Amniotic stem cell (primary cell): ENCODE measurements at regions not wholly inside any gene's neighbourhood (a gene's known extent, or its start where the extent isn't known, plus 50 kb on each side); places are given as distances from the start of the nearest gene placed in this dataset.
"Not testable (repeated sequence)": the region's sequence is repeated elsewhere in the genome, so short reads cannot be mapped to it uniquely, and the experiment has no call there.

ENCODE experiments used
- DNase-seq: peaks from one replicate; lab custom pipeline; 2025; lab: John Stamatoyannopoulos, UW

DNA sequence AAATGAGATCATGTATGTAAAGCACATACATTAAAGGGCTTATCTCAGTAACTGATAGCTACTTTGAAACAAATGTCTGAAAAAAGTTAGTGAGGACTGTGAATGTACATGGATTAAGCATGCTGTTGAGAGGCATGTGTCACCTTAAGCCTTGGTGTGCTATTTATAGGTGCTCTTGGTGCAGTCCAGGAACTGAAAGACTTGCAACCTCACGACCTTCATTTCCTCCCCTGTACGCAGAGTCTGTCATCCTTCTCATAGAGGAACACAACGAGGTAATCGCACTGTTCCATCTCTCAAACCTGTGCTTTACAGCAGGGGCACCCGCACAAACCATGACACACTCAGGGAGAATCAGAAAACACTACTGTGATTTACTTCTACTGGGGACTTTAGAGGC, 65.6 kb downstream of the UFM1 start:
- no peak for DNase-seq

DNA sequence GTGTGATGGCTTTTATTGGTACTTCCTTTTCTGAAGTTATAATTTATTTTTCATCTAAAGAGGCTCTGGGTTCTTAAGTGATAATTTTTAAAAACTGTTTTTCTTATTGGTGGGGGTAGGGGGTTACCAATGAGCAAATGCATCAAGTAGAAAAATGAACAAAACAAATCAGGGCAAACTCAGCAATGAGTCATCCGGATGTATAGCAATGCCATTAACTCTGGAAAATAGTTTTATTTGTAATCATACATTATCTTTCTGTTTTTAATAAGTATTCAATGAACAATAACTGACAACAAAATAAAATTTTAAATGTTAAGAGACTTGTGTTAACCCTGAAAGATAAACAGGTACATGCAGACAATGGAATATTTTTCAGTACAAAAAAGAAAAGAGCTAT, 67.6 kb downstream of the UFM1 start:
- no peak for DNase-seq

DNA sequence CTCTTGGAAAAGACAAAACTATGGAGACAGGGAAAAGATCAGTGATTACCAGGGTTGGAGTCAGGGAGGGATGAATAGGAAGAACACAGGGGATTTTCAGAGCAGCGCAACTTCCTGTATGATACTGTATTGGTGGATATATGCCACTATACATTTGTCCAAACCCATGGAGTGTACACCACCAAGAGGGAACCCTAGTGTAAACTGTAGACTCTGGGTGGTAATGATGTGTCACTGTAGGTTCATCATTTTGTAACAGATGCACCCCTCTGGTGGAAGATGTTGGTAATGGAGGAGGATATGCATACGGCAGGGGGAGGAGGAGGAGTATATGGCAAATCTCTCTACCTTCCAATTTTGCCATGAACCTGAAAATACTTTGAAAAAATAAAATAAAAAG, 68.1 kb downstream of the UFM1 start:
- no peak for DNase-seq

DNA sequence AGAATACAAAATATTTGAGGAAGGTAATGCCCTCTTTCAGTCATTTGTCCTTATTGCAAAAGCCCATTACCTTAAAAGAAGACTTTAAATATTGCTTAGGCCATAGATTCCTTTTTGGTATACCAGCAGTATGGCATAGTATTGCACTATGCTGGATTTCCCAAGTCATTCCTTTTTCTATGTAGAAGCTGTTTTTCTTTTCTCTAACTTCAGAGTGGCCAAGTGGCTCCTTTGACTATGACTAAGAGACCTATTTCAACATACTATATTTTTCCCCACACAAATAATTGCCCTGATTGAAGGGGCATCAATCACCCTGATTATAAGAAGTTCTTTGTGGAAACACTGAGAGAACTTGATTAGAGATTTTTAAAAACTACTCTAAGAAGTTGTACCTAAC, 68.6 kb downstream of the UFM1 start:
- DNase-seq = no peak

DNA sequence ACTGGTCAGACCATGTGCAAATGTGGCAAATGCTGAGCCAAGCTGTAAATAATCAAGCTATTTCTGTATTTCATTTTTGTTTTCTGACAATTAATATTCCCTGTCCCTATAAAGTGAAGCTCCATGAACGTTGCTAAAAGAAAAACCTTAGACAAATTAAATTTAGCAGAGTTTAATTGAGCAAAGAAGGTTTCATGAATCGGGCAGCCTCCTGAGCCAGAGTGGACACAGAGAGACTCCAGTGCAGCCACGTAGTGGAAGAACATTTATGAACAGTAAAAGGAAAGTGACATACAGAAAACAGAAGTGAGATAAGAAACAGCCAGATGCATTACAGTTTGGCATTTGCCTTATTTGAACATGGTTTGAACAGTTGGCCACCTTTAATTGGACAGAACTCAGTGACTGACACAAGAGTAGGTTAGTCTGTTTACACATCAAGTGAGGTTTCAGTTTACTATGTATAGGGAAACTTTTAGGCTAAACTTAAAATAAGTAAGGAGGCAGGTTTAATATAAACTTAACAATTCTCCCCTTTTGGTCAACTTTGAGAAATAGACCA, 69.7 kb downstream of the UFM1 start:
- no peak for DNase-seq

DNA sequence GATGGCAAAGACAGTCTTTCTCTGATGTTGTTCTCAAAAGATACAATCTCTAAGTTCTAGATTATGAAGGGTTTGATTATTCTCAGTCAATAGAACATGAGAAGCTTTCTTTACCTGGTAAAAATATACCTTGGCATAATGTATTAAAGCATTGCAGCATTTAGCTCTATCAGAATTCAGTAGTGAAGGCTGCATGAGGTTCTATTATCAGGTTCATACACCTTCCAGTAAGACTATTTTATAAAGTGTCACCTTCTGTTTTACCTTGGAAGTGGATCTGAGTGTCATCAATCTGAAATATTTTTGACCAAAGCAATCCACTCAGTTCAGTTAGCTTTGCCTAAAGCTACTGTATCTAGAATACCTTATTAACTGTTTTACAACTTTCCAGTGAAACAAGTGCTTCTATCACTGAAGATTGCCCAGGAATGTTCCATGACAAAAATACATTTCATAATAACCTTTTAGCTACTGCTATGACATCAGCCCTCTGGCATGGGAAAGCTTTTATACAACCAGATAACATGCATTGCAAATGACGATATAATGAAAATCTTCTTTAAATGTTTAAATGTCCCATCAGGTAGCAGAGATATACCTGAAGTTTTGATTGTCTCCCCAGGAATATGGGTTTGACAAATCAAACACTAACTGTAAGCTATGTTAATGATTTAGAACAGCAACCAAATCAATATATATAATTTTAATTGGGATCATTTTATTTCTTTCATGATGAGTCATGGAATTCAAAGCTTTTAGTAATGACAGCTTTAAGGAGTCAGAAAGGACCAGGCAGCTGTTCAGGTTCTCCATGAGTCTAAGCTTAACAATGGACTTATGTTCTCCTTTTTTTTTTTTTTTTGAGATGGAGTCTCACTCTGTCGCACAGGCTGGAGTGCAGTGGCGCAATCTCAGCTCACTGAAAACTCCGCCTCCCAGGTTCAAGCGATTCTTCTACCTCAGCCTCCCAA, 72.2 kb downstream of the UFM1 start:
- DNase-seq = no peak

DNA sequence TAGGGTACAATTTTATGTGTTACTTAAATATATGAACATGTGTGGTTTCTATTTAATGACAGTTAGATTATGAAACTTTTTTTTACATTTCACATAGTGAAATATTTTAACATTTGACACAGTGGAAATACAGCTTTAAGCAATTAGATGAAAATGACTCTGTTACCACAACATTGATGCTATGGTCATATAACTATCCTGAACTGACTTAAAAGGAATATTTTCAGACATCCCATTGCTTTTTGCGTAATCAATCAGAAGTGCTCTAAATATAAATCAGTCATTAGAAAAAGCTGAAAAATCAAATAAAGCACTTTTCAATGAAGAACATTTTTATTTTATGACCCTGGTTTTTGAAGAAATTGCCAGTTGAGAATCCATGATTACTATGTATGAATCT, 80.3 kb downstream of the UFM1 start:
- DNase-seq = no peak

DNA sequence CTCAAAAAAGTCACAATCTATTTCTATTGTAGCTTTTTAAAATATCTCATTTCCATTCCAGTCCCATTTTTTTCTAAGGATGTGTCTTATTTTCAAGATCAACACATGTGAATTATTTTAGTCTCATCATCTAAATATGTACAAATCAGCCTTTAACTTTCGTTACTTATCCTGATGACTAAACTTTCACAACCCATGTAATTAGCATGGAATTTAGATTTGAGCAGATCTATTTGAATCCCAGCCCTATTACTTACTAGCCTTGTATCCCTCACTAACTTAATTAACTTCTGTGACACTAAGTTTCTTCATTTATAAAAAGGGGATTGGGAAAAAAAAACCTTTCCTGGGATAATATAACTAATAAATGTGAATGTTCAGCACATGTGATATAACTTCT, 81.1 kb downstream of the UFM1 start:
- no peak for DNase-seq

DNA sequence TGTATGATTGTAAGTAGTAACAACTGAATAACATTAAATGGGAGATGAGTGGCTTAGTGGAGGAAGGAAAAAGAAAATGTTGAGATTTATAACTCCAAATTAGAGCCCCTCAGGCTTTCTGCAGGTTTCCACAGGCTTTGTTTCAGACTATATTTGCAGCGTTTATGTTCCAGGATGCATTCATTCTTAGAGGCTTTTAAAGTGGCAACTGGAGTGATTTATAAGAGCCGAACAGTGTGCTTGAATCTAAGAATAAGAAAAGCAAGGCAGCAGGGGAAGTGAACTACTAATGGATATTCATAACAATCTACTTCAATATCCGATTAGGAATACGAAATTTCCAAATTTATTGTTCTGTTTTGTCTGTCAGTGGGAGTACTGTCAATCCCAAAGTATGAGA, 91.0 kb downstream of the UFM1 start:
- no peak for DNase-seq

DNA sequence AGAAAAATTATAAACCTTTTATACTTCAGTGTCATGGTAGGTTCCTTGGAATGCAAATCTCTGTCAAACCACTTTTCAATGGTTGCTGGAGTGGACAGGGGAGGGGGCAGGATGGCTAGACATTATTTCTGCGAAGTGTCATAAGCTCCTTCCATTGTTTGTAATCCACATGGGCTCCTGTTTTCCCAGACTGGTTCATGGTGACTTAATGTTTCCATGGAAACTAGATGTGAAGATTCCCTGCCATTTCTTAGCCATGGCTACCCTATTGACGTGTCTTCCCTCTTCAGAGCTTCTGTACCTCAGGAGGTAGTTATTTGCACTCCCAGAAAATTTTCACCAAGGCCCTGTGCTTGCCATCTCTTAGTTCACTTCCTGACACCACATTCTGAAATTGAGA, 95.3 kb downstream of the UFM1 start:
- DNase-seq = no peak

DNA sequence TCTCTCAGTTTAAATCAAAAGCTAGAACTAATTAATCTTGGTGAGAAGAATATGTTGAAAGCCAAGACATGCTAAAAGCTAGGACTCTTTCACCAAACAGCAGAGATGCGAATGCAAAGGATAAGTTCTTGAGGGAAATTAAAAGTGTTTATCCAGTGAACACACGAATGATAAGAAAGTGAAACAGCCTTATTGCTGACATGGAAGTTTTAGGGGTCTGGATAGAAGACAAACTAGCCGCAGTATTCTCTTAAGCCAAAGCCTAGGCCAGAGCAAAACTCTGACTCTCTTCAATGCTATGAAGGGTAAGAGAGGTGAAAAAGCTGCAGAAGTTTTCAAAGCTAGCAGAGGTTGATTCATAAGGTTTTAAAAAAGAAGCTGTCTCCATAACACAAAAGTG, 103.0 kb downstream of the UFM1 start:
- DNase-seq = no peak

DNA sequence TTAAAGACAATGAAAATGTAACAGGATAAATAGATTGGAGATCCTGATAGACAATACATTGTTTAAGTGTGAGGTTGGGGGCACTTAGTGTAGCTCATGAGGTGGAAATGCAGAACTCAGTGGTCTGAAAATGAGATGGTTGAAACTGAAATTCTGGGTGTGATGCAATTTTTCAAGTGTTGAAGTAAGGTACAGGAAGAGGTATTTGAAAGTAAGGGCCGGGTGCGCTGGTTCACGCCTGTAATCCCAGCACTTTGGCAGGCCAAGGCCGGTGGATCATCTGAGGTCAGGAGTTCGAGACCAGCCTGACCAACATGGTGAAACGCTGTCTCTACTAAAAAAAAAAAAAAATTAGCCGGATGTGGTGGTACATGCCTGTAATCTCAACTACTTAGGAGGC, 113.0 kb downstream of the UFM1 start:
- no peak for DNase-seq

DNA sequence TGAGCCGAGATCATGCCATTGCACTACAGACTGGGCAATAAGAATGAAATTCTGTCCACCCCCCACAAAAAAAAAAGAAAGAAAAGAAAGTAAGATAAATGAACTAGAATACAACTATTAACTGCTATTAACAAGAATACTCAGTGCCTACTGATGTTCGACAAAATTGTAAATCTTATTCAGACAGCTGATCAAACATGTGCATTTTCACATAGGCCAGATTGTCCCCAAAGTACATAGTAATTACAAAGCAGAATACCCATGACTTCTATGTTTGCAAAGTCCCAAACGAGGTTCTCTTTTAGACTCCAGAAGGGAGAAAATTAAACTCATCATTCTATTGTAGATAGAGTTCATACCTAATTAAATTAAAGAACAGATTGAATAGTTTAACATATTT, 113.4 kb downstream of the UFM1 start:
- DNase-seq = no peak

DNA sequence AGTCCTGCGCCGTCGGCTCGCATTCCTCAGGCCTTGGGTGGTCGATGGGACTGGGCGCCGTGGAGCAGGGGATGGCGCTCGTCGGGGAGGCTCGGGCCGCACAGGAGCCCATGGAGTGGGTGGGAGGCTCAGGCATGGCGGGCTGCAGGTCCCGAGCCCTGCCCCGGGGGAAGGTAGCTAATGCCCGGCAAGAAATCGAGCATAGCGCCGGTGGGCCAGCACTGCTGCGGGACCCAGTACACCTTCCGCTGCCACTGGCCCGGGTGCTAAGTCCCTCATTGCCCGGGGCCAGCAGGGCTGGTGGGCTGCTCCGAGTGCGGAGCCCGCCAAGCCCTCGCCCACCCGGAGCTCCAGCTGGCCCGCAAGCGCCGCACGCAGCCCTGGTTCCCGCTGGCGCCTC, 122.8 kb downstream of the UFM1 start:
- not testable (repeated sequence) for DNase-seq

DNA sequence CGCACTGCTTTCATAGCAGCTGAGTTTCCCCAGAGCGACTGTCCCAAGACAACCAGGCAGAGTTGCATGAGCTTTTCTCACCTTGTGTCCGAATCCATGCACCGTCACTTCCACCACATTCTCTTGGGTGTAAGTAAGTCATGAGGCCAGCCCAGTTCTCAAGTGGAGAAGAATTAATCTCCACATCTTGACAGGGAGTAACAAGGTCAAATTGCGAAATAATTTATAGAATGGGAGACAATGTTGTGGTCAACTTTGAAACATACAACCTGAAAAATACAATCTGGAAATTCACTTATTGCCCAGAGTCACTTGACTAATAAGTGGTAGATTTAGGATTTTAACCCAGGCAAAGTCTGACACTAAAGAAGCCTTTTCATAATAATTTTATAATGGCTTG, 123.7 kb downstream of the UFM1 start:
- no peak for DNase-seq

DNA sequence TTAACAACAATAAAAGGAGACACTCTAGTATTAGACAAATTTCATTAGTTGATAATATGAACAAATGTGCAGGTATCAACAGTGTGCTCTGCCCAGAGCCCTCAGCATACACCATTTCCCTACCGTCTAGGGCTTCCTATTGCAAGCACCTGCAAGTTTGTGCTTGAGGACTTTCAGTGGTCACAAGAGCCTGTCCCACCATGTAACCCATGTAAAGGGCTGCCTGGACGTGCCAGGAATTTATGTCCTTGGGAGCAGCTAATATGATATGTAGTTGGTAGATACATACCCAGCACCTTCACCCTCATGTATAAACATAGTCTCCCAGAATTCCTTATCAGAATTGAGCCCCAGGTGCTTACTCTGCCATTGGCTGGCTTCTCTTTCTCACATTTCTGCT, 128.0 kb downstream of the UFM1 start:
- DNase-seq = no peak

DNA sequence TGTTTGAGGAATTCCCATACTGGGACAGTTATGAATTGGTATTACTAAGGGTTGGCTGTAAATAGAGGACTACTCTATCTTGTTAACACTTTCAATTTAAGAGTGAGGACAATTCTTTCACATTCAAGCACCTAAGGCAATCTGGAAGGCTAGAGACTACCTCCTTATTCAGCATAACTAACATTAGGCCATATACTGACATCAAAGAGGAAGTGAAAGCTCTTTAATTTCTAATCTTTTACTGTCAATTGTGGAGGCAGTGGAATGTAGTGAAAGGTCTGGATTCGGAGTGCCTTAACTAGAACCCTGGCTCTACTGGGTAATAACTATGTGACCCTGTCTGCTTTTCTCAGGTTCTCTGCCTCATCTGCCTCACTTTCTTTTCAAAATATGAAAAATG, 134.0 kb downstream of the UFM1 start:
- no peak for DNase-seq

DNA sequence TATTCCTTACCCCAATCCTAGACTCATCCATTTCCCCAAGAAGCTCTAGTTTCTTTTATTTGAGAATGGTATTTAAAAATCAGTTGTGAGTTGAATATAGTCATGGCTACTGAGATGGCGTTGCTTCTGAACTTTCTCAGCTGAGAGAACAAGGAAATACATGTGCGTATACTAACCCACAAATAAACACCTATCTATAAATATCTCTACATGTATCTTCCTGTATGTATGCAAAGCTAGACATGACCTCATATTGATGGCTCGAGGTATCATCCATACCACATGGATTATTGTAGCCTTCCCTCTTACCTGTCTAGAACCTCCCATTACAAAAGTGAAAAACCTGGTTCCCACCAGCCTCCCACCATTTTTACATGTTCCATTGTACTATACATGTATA, 141.0 kb downstream of the UFM1 start:
- DNase-seq = no peak

DNA sequence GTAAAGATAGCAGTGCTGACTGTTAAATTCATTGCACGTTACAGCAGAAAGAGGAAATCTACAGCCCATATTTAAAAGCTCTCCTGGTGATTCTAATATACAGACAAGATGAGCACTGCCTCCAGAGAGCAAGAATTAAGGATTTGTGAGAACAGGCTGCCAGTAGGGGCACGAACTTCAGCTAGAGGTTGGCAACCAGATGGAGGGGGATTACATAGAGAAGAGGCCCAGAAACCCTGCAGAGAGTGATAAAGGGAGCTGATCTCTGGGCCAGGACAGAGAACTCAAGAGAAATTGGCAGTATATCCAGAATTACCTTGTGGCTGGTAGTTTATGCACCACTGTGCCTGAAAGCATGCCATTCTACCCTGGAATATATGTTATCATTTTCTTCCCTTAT, 144.8 kb downstream of the UFM1 start:
- no peak for DNase-seq

DNA sequence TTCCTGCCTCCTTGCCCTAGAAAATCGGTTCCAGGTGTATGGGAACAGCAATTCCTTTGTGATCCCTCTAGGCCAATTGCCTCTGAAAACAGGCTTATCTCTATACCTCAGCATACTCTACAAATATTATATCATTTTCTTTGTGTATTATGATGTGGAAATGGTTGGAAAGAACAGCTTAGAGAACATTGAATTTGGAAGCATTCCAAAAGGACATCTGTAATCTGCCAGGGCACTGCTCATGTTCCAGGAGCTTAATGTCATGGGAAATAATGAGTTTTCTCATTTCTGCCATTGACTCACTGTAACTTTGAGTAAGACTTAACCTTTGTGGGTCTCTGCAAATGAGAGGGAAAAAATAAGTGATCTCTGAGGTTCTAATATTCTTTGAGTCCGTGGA, 147.3 kb downstream of the UFM1 start:
- no peak for DNase-seq

DNA sequence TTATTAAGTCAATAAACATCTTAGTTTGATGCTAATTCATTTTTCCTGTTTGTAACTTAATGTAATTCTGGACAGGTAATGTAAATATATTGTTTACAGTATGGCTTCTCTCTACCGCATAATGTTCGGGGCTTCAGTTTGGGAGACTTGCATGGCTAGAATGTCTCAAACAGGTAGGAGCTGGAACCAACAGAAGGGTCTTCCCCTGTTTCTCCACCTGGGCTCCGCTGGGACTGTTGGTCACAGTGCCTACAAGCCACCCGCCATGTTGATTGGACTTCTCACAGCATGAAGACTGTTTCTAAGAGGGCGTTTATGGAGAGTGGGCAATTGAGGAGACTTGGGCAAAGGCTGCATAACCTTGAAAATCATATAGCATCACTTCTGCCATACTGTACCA, 148.6 kb downstream of the UFM1 start:
- no peak for DNase-seq

DNA sequence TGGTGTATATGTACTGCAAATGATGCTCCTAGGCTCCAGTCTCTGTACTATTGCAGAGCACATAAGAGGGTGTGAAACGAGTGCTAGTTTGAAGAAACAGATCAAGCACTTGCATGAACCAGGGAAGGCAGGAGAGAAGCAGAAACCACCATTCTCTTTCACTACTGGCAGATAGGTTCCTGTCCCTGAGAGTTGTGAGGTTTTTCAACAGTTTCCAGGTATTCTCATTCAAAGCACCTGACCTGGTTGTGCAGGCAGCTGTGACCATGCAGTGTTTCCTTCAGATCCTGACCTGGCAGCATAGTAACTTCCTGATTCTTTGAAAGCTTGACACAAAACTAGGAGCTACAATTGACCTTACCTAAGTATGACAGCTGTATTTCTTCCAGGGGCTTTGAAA, 164.9 kb downstream of the UFM1 start:
- DNase-seq = no peak

DNA sequence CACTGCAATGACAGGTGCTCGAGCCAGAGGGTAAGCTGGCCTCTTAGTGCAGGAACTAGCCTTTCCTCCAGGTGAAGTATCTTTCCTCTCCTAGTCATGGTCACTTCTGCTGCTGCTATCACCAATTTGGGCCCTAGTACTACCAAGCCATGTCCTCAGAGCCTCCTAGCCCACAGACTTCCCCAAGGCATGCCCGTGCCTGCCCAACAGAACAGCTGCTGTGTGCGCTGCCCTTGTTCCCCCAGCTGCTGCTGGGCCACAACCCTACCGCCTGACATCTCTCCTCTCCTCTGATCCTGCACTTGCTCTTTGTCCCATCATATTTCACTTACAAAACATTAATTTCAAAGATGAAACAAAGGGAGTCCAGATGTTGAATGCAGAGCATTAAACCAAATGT, 168.5 kb upstream of the FREM2 start:
- no peak for DNase-seq
